ENCODE measurements at regions not wholly inside any gene's neighbourhood (a gene's known extent, or its start where the extent isn't known, plus 50 kb on each side); places are given as distances from the start of the nearest gene placed in this dataset.

- H3K9me1 ChIP-seq (ENCODE audit: insufficient read depth, low read length), result no peaks in the 10 kb centered on the region
- H2BK5ac ChIP-seq (ENCODE audit: low read depth, low read length, poor library complexity, severe bottlenecking), result no peak overlapping the region
- H4K5ac ChIP-seq (ENCODE audit: low read depth, low read length), result no peak overlapping the region
- no peak overlapping the region for H3K4ac ChIP-seq (ENCODE audit: low read depth, low read length)
- H4K20me1 ChIP-seq (ENCODE audit: insufficient read depth, low read length), result no peaks in the 10 kb centered on the region
- H2AK5ac ChIP-seq (ENCODE audit: low read depth, low read length), result no peak overlapping the region
- H3K18ac ChIP-seq (ENCODE audit: low read depth, low read length), result no peak overlapping the region
- H3K14ac ChIP-seq (replicated peaks; ENCODE audit: low read depth, low read length), result no peak overlapping the region
- no peak overlapping the region for H4K91ac ChIP-seq (ENCODE audit: insufficient read depth, low read depth, low read length)
- no peak overlapping the region for H4K8ac ChIP-seq (ENCODE audit: low read depth in 2 of 2, low read length in 2 of 2)
- no peak overlapping the region for H2BK15ac ChIP-seq (ENCODE audit: low read depth, low read length)
- intact Hi-C loops (cut with micrococcal nuclease) (no loop called here), in situ Hi-C loops (cut with MboI; ENCODE audit: low sequenced_read_pairs) (no loop called here), dilution Hi-C loops (cut with HindIII; ENCODE audit: low sequenced_read_pairs, unreplicated experiment) (no loop called here)
- no peaks in the 10 kb centered on the region for H3K36me3 ChIP-seq (ENCODE audit: control insufficient read depth, insufficient read depth, low read length)
- ChIA-PET POLR2A (ENCODE audit: unreplicated experiment) (no interaction called here), CTCF (no interaction called here)
- H3K27ac ChIP-seq (ENCODE audit: insufficient read depth, low read length), result no peak overlapping the region
- no peak overlapping the region for H3K4me2 ChIP-seq (ENCODE audit: low read depth, low read length)
- H3K23ac ChIP-seq (ENCODE audit: low read depth, low read length), result no peak overlapping the region
- ATAC-seq (ENCODE audit: low read depth) (no peak), DNase-seq (no peak)
- no peak overlapping the region for H2AFZ ChIP-seq (replicated peaks; ENCODE audit: low read length, poor library complexity)
- no peak overlapping the region for H3K4me3 ChIP-seq (ENCODE audit: insufficient read depth, low read depth, low read length)
- H3K79me1 ChIP-seq (ENCODE audit: low read depth in 1 of 2, low read length in 2 of 2), result no peaks in the 10 kb centered on the region
- no peaks in the 10 kb centered on the region for H3K27me3 ChIP-seq (ENCODE audit: control insufficient read depth, insufficient read depth, low read length)
- no peaks in the 10 kb centered on the region for H3K4me1 ChIP-seq (ENCODE audit: control insufficient read depth, insufficient read depth, low read length)
- peaks cover 16% of the 10 kb centered on the region; the same call in 1 of the 2 replicates for H3K9me3 ChIP-seq (ENCODE audit: control insufficient read depth, insufficient read depth, low read length)
- no peak overlapping the region for H2BK20ac ChIP-seq (ENCODE audit: low read depth, low read length)
- H3K56ac ChIP-seq (ENCODE audit: extremely low read depth, insufficient read depth, low read length), result no peak overlapping the region
- no peak overlapping the region for H2BK120ac ChIP-seq (ENCODE audit: low read depth, low read length)
- no peak overlapping the region for H2AK9ac ChIP-seq (replicated peaks; ENCODE audit: low read depth, low read length, poor library complexity)
- TF ChIP-seq SMC3 (IDR thresholded peaks at IDR 0.05; ENCODE audit: low read depth, low read length), result no peak
- TF ChIP-seq MXI1 (IDR thresholded peaks at IDR 0.05; ENCODE audit: borderline replicate concordance, low read depth, low read length), result no peak
- TF ChIP-seq BHLHE40 (IDR thresholded peaks at IDR 0.05; ENCODE audit: low read depth, low read length), result no peak
- TF ChIP-seq FOS (IDR thresholded peaks at IDR 0.05; ENCODE audit: low read depth, low read length), result no peak
- no peak for TF ChIP-seq CTCF (conservative IDR thresholded peaks at IDR 0.05; ENCODE audit: low read depth, low read length)
- no peak for TF ChIP-seq RAD21 (IDR thresholded peaks at IDR 0.05; ENCODE audit: low read length)
- WGBS, 2 experiments (ENCODE audit: extremely low coverage in 2 of 2, insufficient read length in 1 of 2), result 40% methylated on average over 1 of the region's 18 CpGs; no CpG with 5 or more reads in 1 of the 2 experiments
- no TSS peak for BruUV-seq (replicated peaks)
- H3K9ac ChIP-seq (ENCODE audit: low read depth, low read length), result no peak overlapping the region
Measured at GRCh38 chrX:866441-866990, 235.9 kb downstream of the SHOX start.
